ENCODE measurements at regions not wholly inside any gene's neighbourhood (a gene's known extent, or its start where the extent isn't known, plus 50 kb on each side); places are given as distances from the start of the nearest gene placed in this dataset.

- CTCF ChIA-PET (ENCODE audit: low intra/inter-chr PET ratio) = no interaction called here
- intact Hi-C loops (cut with micrococcal nuclease) = no loop called here
- no peak overlapping the region for H3K27ac ChIP-seq (ENCODE audit: extremely low read depth, low read depth, low read length)
Observed at GRCh38 chrX:39840133-39840532, 257.6 kb downstream of the BCOR start.

More at GRCh38 chrX:39840133-39840532, 257.6 kb downstream of the BCOR start:
- POLR2A ChIA-PET = interaction anchor here (0.6 kb wide), 1 partner anchor 53 kb away, joined by 4 read pairs; no protein-coding TSS in a partner anchor
- DNase-seq (ENCODE audit: extremely low read depth in 1 of 4, low spot score in 3 of 4) (no peak), FAIRE-seq (no peak), ATAC-seq (no peak)
- no peaks in the 10 kb centered on the region; a peak in 1 of 5 replicates for H3K4me1 ChIP-seq (replicated peaks in 1 of 2; ENCODE audit: control insufficient read depth in 2 of 2, insufficient read depth in 2 of 2, low read length in 2 of 2)
- TF ChIP-seq TFAP4 (CRISPR knock-in tag; IDR thresholded peaks at IDR 0.05; ENCODE audit: borderline replicate concordance) (no peak), ZNF277 (CRISPR knock-in tag; IDR thresholded peaks at IDR 0.05; ENCODE audit: borderline replicate concordance) (no peak), IFI16 (CRISPR knock-in tag; IDR thresholded peaks at IDR 0.05) (no peak), MEF2A (IDR thresholded peaks at IDR 0.05; ENCODE audit: control insufficient read depth, low read depth, low read length) (no peak), CBX1 (IDR thresholded peaks at IDR 0.05; ENCODE audit: low read depth) (no peak)
- no peaks in the 10 kb centered on the region for H3K79me2 ChIP-seq (ENCODE audit: control insufficient read depth, insufficient read depth, low read length)
- WGBS (ENCODE audit: insufficient coverage, low coverage, missing lambda C conversion rate) = 55% methylated on average over 5 of the region's 14 CpGs
- no peak overlapping the region for H3K4me2 ChIP-seq (ENCODE audit: insufficient read depth, low read length)
- no TSS peak for BruUV-seq (replicated peaks)
- no peaks in the 10 kb centered on the region for H3K9me3 ChIP-seq (replicated peaks; ENCODE audit: control insufficient read depth, insufficient read depth, low read depth, low read length)
- H3K9me1 ChIP-seq (ENCODE audit: control insufficient read depth, insufficient read depth, low read length) = no peaks in the 10 kb centered on the region
- H4K20me1 ChIP-seq (replicated peaks; ENCODE audit: control insufficient read depth, insufficient read depth, low read length) = no peaks in the 10 kb centered on the region
- in situ Hi-C loops (cut with MboI) = no loop called here
- H3K27me3 ChIP-seq (ENCODE audit: control insufficient read depth in 2 of 2, insufficient read depth in 2 of 2, low read length in 2 of 2) = no peaks in the 10 kb centered on the region; a peak in 1 of 5 replicates
- no peak overlapping the region for H2AFZ ChIP-seq (ENCODE audit: low read depth, low read length)
- no peak overlapping the region for H3K9ac ChIP-seq (ENCODE audit: insufficient read depth in 1 of 2, low read depth in 2 of 2, low read length in 2 of 2)
- no peak overlapping the region for H3K4me3 ChIP-seq
- H3K36me3 ChIP-seq (ENCODE audit: control insufficient read depth, insufficient read depth, low read length) = no peaks in the 10 kb centered on the region
